IMR-90 (cell line): ENCODE measurements at regions not wholly inside any gene's neighbourhood (a gene's known extent, or its start where the extent isn't known, plus 50 kb on each side); places are given as distances from the start of the nearest gene placed in this dataset.
"Not testable (repeated sequence)": the region's sequence is repeated elsewhere in the genome, so short reads cannot be mapped to it uniquely, and the experiment has no call there.

Experiments used
- ATAC-seq: fragments of 200-7000 bp; cut with Tn5 transposase; 2 replicates; pipeline ENCODE4 v1.9.1; 2020; ENCODE audit warnings: low read depth, mild to moderate bottlenecking, moderate library complexity
- BruUV-seq: library from RNA; stranded (reverse); fragments of 400-500 nt; replicated peaks from 2 replicates; lab custom pipeline; 2021; lab: Mats Ljungman, UMichigan
- CTCF ChIA-PET: fragments of 300-600 bp; formaldehyde crosslinking; extraction: SDS; loops from one replicate; lab custom pipeline; 2021; ENCODE audit warnings: antibody characterized with exemption; lab: Yijun Ruan, JAX
- POLR2A ChIA-PET: fragments of 300-600 bp; sonication (Branson Sonifier 250); formaldehyde crosslinking; loops from one replicate; lab custom pipeline; 2022; ENCODE audit warnings: antibody characterized with exemption; ENCODE audit not compliant: unreplicated experiment; lab: Charles Lee
- DNase-seq: peaks from one replicate; pipeline ENCODE4 v3.0.0; 2013
- H2AFZ ChIP-seq: replicated peaks from 2 replicates; pipeline ENCODE3; 2013; ENCODE audit warnings: low read length, mild to moderate bottlenecking; ENCODE audit not compliant: poor library complexity
- H2AK5ac ChIP-seq: 2 replicates; pipeline ENCODE4 v1.6.1; 2013; ENCODE audit warnings: low read depth, low read length, inconsistent platforms
- H2AK9ac ChIP-seq: replicated peaks from 2 replicates; pipeline ENCODE3; 2013; ENCODE audit warnings: mild to moderate bottlenecking, low read depth, low read length, moderate library complexity; ENCODE audit not compliant: poor library complexity
- H2BK120ac ChIP-seq: 2 replicates; pipeline ENCODE4 v1.6.1; 2013; ENCODE audit warnings: low read depth, low read length, inconsistent platforms
- H2BK15ac ChIP-seq: 3 replicates; pipeline ENCODE4 v1.6.1; 2013; ENCODE audit warnings: low read depth, low read length, inconsistent platforms
- H2BK20ac ChIP-seq: 2 replicates; pipeline ENCODE4 v1.6.1; 2013; ENCODE audit warnings: low read depth, mild to moderate bottlenecking, inconsistent platforms, low read length, moderate library complexity
- H2BK5ac ChIP-seq: 2 replicates; pipeline ENCODE4 v1.6.1; 2013; ENCODE audit warnings: mild to moderate bottlenecking, low read depth, low read length, inconsistent platforms; ENCODE audit not compliant: poor library complexity, severe bottlenecking
- H3K14ac ChIP-seq: replicated peaks from 2 replicates; pipeline ENCODE4 v1.6.1; 2013; ENCODE audit warnings: low read depth, low read length, inconsistent platforms
- H3K18ac ChIP-seq: 2 replicates; pipeline ENCODE4 v1.6.1; 2013; ENCODE audit warnings: low read depth, low read length, control low read depth
- H3K23ac ChIP-seq: 2 replicates; pipeline ENCODE4 v1.6.1; 2013; ENCODE audit warnings: low read depth, low read length, inconsistent platforms
- H3K27ac ChIP-seq: 2 replicates; pipeline ENCODE4 v1.5.1; 2013; ENCODE audit warnings: mild to moderate bottlenecking, control low read depth, low read length; ENCODE audit not compliant: insufficient read depth
- H3K27me3 ChIP-seq: 2 replicates; pipeline ENCODE4 v1.6.1; 2013; ENCODE audit warnings: low read length; ENCODE audit not compliant: control insufficient read depth, insufficient read depth
- H3K36me3 ChIP-seq: 2 replicates; pipeline ENCODE4 v1.6.1; 2013; ENCODE audit warnings: low read length, mixed read lengths; ENCODE audit not compliant: control insufficient read depth, insufficient read depth
- H3K4ac ChIP-seq: 2 replicates; pipeline ENCODE4 v1.6.1; 2013; ENCODE audit warnings: low read depth, low read length, inconsistent platforms
- H3K4me1 ChIP-seq: 2 replicates; pipeline ENCODE4 v1.6.1; 2013; ENCODE audit warnings: low read length, mixed read lengths; ENCODE audit not compliant: control insufficient read depth, insufficient read depth
- H3K4me2 ChIP-seq: 2 replicates; pipeline ENCODE4 v1.6.1; 2013; ENCODE audit warnings: low read depth, mild to moderate bottlenecking, control low read depth, low read length, moderate library complexity
- H3K4me3 ChIP-seq: 2 replicates; pipeline ENCODE4 v1.5.1; 2013; ENCODE audit warnings: low read depth, mild to moderate bottlenecking, control low read depth, low read length, moderate library complexity; ENCODE audit not compliant: insufficient read depth
- H3K56ac ChIP-seq: 2 replicates; pipeline ENCODE4 v1.6.1; 2013; ENCODE audit warnings: low read length, inconsistent platforms; ENCODE audit not compliant: insufficient read depth; ENCODE audit errors: extremely low read depth
- H3K79me1 ChIP-seq, 2 experiments: 2 replicates each; pipeline ENCODE4 v1.6.1; 2013; ENCODE audit warnings: low read length in 2 of 2, inconsistent platforms in 1 of 2, low read depth in 1 of 2
- H3K9ac ChIP-seq: 2 replicates; pipeline ENCODE4 v1.6.1; 2013; ENCODE audit warnings: low read depth, low read length, control low read depth
- H3K9me1 ChIP-seq: 2 replicates; pipeline ENCODE4 v1.6.1; 2013; ENCODE audit warnings: low read length, inconsistent platforms; ENCODE audit not compliant: insufficient read depth
- H3K9me3 ChIP-seq: 2 replicates; pipeline ENCODE4 v1.6.1; 2013; ENCODE audit warnings: low read length; ENCODE audit not compliant: control insufficient read depth, insufficient read depth
- H4K20me1 ChIP-seq: 2 replicates; pipeline ENCODE4 v1.6.1; 2013; ENCODE audit warnings: low read length, inconsistent platforms; ENCODE audit not compliant: insufficient read depth
- H4K5ac ChIP-seq: 2 replicates; pipeline ENCODE4 v1.6.1; 2013; ENCODE audit warnings: mild to moderate bottlenecking, low read depth, low read length, control low read depth
- H4K8ac ChIP-seq, 2 experiments: 2 replicates each; pipeline ENCODE4 v1.6.1; 2013; ENCODE audit warnings: low read depth in 2 of 2, low read length in 2 of 2, control low read depth in 1 of 2, inconsistent platforms in 1 of 2
- H4K91ac ChIP-seq: 2 replicates; pipeline ENCODE4 v1.6.1; 2013; ENCODE audit warnings: low read depth, low read length, inconsistent platforms; ENCODE audit not compliant: insufficient read depth
- BHLHE40 ChIP-seq: fragments of 150-350 bp; IDR thresholded peaks from 2 replicates; pipeline ENCODE4 v1.6.1; 2016; ENCODE audit warnings: mild to moderate bottlenecking, low read depth, low read length
- MAFK ChIP-seq: IDR thresholded peaks from 2 replicates; pipeline ENCODE4 v1.6.1; 2012; ENCODE audit warnings: low read depth, low read length, improper control_type of control experiment
- WGBS, 2 experiments: methylation state at CpG; one replicate each; pipeline versions ENCODE4 v1.1.5 to v1.1.7; 2013; ENCODE audit warnings: missing lambda C conversion rate in 2 of 2; ENCODE audit not compliant: insufficient read length in 1 of 2; ENCODE audit errors: extremely low coverage in 2 of 2; 5-methylcytosine and 5-hydroxymethylcytosine counted together
- dilution Hi-C: fragments of 300-500 bp; cut with HindIII; formaldehyde crosslinking; loops from one replicate; pipeline ENCODE4 v1.14.3; 2018; ENCODE audit warnings: low sequenced_read_pairs; ENCODE audit not compliant: unreplicated experiment
- in situ Hi-C: fragments of 300-500 bp; cut with MboI; formaldehyde crosslinking; loops from 3 replicates; pipeline ENCODE4 v1.14.3; 2019; ENCODE audit warnings: low sequenced_read_pairs, inconsistent platforms, mixed read lengths
- intact Hi-C: fragments of 100-400 bp; cut with micrococcal nuclease; formaldehyde crosslinking; loops from 2 replicates; pipeline ENCODE4 v1.10.0; 2022
- TF ChIP-seq, protein P1 (sequence below): conservative IDR thresholded peaks from 2 replicates; pipeline ENCODE4 v1.5.1; 2012; ENCODE audit warnings: mild to moderate bottlenecking, low read depth, low read length, improper control_type of control experiment
- TF ChIP-seq, protein P2 (sequence below): fragments of 150-350 bp; IDR thresholded peaks from 2 replicates; pipeline ENCODE4 v1.6.1; 2016; ENCODE audit warnings: low read depth, mild to moderate bottlenecking, low read length, moderate library complexity, borderline replicate concordance

DNA sequence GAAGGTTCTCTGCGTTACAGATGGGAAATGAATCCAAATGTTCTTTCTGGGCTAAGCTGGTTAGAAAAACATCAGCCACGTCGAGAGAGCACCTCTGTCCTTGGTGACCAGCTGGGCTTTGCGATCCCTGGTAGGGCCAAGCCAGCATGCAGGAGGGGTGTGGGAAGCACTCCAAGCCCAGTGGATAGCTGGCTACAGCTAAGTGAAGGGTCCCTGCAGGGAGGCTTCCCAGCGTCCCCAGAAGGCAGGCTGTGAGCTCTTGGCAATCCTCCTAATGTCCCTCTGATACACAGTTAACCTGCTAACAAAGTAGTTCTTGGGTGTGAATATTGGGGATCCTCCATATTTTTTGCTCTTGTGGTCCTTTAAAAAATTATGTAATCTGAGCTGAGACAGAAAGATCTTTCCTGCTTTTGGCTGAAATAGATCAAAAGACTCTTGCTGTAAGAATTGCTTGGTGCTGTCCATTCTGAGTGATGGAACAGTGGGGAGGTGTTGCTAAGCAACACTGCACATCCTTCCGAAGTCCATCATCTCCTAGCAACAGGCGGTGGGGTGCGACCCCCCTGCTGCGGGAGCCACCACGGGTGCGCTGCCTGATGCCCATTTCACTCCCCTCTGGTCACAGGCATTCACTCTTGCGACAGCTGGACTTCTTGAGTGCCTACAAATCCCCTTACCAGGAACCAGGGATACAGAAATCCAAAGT is 88.5 kb upstream of the UXS1 start:
- DNase-seq, result no peak
- Histone ChIP-seq H2AK9ac (no peak overlapping the region), H4K5ac (no peak overlapping the region), H4K91ac (no peak overlapping the region), H3K27me3 (no peaks in the 10 kb centered on the region; the same call in 1 of the 2 replicates), H2AK5ac (no peak overlapping the region), H4K8ac (no peak overlapping the region), H3K18ac (no peak overlapping the region), H2BK15ac (no peak overlapping the region), H3K9me1 (no peaks in the 10 kb centered on the region), H3K56ac (no peak overlapping the region), H3K4me1 (no peaks in the 10 kb centered on the region), H3K4me2 (no peak overlapping the region), H3K23ac (no peak overlapping the region), H3K9me3 (no peaks in the 10 kb centered on the region), H3K79me1 (no peaks in the 10 kb centered on the region), H2BK5ac (no peak overlapping the region), H2BK20ac (no peak overlapping the region), H3K27ac (no peak overlapping the region), H2AFZ (no peak overlapping the region), H2BK120ac (no peak overlapping the region), H4K20me1 (no peaks in the 10 kb centered on the region), H3K4me3 (no peak overlapping the region), H3K14ac (no peak overlapping the region), H3K4ac (no peak overlapping the region), H3K36me3 (no peaks in the 10 kb centered on the region), H3K9ac (no peak overlapping the region)
- POLR2A ChIA-PET, result no interaction called here
- CTCF ChIA-PET, result interaction anchor here (0.6 kb wide), 1 partner anchor 203 kb away, joined by 4 read pairs; no protein-coding TSS in a partner anchor
- WGBS, 2 experiments, result 22% methylated on average over 3 of the region's 12 CpGs; no CpG with 5 or more reads in 1 of the 2 experiments
- in situ Hi-C loops (no loop called here), dilution Hi-C loops (no loop called here), intact Hi-C loops (no loop called here)
- no TSS peak for BruUV-seq
- TF ChIP-seq, protein P1, sequence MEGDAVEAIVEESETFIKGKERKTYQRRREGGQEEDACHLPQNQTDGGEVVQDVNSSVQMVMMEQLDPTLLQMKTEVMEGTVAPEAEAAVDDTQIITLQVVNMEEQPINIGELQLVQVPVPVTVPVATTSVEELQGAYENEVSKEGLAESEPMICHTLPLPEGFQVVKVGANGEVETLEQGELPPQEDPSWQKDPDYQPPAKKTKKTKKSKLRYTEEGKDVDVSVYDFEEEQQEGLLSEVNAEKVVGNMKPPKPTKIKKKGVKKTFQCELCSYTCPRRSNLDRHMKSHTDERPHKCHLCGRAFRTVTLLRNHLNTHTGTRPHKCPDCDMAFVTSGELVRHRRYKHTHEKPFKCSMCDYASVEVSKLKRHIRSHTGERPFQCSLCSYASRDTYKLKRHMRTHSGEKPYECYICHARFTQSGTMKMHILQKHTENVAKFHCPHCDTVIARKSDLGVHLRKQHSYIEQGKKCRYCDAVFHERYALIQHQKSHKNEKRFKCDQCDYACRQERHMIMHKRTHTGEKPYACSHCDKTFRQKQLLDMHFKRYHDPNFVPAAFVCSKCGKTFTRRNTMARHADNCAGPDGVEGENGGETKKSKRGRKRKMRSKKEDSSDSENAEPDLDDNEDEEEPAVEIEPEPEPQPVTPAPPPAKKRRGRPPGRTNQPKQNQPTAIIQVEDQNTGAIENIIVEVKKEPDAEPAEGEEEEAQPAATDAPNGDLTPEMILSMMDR, result no peak
- TF ChIP-seq MAFK, result no peak
- TF ChIP-seq, protein P2, sequence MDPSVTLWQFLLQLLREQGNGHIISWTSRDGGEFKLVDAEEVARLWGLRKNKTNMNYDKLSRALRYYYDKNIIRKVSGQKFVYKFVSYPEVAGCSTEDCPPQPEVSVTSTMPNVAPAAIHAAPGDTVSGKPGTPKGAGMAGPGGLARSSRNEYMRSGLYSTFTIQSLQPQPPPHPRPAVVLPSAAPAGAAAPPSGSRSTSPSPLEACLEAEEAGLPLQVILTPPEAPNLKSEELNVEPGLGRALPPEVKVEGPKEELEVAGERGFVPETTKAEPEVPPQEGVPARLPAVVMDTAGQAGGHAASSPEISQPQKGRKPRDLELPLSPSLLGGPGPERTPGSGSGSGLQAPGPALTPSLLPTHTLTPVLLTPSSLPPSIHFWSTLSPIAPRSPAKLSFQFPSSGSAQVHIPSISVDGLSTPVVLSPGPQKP, result no peak
- no peak for TF ChIP-seq BHLHE40
- ATAC-seq, result no peak

DNA sequence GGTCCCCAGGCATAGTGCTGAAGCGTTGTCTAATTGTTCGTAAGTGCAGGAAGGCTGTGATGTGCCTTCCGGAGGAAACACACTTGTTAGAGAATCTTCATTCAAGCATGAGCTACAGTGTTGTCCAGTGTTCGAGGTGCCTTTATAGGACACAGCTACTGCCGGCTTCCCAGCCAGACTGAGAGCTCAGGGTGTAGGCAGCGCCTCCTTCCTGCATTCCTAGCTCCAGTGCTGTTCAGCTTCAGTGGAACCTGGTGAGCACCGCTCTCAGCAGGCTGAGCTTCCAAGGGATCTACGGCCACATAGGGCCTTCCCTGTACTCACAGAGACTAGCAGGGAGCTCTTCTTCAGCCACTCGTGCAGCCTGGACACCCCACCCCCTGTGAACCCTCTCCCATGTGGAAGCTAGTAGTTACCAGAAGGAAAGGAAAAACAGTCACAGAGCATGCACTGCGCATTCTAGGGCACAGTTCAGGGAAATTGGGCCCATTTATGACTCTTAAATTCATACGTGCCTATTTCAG is 87.9 kb upstream of the UXS1 start:
- H3K18ac ChIP-seq, intact Hi-C loops, H2AK9ac ChIP-seq, H3K23ac ChIP-seq, dilution Hi-C loops, H2AFZ ChIP-seq, H3K56ac ChIP-seq, H3K9me1 ChIP-seq, H3K9ac ChIP-seq, DNase-seq, H3K4me1 ChIP-seq, H2BK5ac ChIP-seq, H3K4me2 ChIP-seq, H3K4ac ChIP-seq, BruUV-seq, POLR2A ChIA-PET, H3K9me3 ChIP-seq, H3K14ac ChIP-seq, H4K91ac ChIP-seq, H3K27me3 ChIP-seq, H4K8ac ChIP-seq, H3K79me1 ChIP-seq, ATAC-seq, H3K36me3 ChIP-seq, H4K20me1 ChIP-seq, H3K4me3 ChIP-seq, CTCF ChIA-PET, H2BK20ac ChIP-seq, H3K27ac ChIP-seq, H2BK120ac ChIP-seq, in situ Hi-C loops, H2BK15ac ChIP-seq, H2AK5ac ChIP-seq, H4K5ac ChIP-seq: not testable (repeated sequence)
- no CpG with 5 or more reads among the region's 11 CpGs for WGBS, 2 experiments
